Fibroblast of peridontal ligament (primary cell): ENCODE measurements at regions not wholly inside any gene's neighbourhood (a gene's known extent, or its start where the extent isn't known, plus 50 kb on each side); places are given as distances from the start of the nearest gene placed in this dataset.
"Not testable (repeated sequence)": the region's sequence is repeated elsewhere in the genome, so short reads cannot be mapped to it uniquely, and the experiment has no call there.

Experiments used
- DNase-seq: peaks from one replicate; pipeline ENCODE4 v3.0.0-alpha.2; 2010; ENCODE audit errors: extremely low read depth

DNA sequence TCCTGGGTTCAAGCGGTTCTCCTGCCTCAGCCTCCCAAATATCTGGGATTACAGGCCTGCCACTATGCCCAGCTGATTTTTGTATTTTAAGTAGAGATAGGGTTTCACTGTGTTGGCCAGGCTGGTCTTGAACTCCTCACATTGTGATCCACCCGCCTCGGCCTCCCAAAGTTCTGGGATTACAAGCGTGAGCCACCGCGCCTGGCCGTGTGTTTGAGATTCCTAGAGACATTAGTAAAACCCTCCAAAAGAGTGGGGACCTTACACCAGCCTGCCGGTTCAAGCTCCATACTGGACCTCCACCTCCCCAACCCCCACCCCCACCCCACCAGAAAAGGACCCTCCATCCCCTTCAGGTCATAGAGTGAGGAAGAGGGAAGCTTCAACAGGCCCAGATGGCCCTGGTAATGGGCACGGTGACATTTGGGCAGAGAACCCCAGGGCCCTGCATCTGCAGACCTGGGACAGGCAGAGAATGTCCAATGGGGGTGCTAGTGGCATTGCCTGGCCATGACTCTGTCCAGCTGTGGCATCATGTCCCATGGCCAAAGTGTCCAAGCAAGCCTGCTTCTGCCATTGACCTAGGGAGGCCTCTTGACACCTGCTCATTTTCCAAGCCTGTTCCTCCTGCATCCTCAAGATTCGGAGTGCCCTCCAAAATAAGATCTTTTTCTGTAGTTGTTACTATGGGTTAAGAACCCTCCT, 108.9 kb upstream of the KLF13 start:
- no peak for DNase-seq

DNA sequence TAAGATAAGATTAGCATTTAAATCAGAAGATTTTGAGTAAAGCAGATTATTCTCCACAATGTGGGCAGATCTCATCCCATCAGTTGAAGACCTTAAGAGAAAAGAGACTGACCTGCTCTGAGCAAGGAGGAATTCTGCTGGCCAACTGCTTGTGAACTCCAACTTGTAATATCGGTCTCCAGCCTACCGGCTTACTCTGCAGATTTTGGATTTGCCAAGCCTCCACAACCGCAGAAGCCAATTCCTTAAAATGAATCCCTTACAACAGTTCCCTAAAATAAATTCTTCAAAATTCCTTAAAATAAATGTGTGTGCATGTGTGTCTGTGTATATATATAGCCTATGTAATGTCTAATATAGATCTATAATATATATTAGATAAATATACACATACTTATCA, 107.4 kb upstream of the KLF13 start:
- no peak for DNase-seq

DNA sequence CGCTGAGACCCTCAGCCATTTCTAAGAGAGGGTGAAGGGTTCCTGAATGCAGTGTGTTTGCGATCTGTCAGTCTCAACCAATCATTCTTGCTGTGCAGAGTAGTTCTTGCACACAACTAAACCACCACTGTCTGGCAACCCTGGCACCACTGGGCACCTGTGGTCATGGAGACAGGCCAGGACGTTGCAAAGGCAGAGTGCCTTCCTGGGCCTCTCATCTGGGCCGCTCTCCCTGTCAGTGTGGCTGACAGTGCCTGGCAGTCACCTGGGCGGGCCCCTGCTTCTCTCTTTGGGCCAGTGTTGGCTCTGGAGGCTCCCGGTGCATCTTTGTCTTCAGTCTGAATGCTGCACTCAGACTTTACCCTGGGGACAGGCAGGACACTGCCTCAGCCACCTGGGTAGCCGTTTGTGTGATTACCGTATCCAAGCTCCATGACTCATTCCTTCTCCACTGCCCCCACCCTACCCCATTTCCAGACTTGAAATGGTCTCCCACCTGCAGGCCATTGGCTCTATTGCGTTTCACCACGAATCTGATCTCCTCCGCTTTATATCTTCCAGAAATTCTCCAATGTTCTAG, 104.6 kb upstream of the KLF13 start:
- no peak for DNase-seq

DNA sequence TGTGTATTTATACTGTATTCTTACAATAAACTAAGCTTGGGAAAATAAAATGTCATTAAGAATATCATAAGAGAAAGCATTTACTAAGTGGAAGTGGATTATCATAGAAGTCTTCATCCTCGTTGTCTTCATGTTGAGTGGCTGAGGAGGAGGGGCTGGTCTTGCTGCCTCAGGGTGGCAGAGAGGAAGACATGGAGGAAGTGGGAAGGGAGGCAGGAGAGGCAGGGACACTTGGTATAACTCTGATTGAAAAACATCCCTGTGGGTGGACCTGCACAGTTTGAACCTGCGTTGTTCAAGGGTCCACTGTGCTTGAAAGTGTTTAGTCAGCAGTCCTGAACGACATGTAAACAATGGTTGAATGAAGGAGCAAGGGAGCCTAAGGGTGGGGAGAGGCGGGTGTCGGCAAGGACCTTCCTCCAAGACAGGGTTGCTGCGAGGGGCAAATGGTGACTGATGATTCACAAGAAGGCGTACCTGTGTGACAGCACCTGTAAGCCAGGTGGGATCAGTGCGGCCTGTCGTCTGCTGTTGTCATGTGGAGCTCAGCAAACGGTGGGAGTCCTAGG, 103.8 kb upstream of the KLF13 start:
- DNase-seq = no peak

DNA sequence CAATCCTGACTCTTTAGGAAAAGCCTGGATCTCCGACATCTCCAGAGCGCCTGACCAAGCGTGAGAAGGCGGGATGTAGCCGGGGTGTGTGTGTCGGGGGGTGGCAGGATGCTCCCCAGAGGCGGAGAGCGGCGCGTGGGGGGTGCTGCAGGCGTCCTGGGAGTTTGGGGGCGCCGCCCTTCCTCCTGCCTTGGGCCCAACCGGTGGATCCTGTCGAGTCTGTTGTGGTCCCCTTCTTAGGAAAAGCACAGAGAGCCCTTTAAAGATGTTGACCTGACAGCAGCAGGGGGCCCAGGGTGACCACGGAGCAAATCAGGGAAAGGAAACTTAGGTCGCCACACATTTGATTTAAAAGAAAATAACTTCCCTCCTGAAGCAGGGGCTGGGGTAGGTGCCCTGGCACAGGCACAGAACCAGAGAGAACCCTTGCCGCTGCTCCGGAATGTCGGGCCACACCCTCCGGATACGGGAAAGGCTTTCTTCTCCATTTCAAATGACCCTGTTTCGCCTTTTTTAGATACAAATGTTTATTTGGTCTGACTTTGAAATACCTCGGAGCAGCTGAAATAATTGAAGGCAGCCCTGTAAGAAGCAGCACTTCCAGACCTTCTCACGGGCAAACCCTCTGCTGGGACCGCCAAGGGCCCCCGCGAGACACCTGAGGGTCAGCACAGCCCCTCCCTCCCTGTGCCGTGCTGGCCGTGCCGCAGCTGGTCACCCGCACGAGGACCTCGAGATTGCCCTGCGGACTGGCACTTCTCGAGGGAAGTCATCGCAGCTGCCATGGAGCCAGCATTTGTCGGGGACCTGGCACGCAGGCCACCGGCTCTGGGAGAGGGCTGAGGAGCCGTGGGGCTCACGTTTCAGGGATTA, 102.9 kb upstream of the KLF13 start:
- peak; percentile 7 for DNase-seq

DNA sequence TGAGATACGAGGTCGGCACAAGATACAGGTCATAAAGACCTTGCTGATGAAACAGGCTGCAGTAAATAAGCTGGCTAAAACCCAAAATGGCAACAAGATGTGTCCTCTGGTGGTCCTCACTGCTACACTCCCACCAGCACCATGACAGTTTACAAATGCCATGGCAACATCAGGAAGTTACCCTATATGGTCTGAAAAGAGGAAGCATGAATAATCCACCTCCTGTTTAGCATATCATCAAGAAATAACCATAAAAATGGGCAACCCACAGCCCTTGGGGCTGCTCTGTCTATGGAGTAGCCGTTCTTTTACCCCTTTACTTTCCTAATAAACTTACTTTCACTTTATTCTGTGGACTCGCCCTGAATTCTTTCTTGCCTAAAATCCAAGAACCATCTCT, 102.0 kb upstream of the KLF13 start:
- DNase-seq = not testable (repeated sequence)

DNA sequence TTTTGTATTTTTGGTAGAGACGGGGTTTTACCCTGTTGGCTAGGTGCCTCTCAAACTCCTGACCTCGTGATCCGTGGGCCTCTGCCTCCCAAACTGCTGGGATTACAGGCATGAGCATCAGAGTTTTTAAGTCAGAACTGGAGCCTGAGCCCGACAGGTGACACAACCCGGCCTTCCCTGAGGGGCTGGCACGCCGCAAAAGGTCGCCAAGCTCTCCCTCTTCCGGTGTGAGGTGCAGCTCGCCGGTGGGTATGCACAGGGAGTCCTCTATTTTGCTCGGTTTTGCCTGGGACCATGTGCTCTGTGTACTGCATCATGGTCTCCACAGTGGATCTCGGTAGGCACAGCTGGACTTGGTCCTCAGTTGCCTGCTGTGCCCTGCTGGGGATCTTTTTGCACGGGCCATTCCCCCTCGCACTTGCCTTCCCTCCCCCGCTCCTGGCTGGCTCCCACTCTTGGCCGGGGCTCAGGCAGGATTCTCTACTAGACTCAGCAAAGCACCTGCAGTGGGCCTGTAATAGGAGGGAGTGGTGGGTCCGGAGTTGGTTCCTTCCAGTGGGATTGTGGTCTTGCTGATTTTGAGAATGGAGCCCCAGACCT, 101.2 kb upstream of the KLF13 start:
- DNase-seq = no peak

DNA sequence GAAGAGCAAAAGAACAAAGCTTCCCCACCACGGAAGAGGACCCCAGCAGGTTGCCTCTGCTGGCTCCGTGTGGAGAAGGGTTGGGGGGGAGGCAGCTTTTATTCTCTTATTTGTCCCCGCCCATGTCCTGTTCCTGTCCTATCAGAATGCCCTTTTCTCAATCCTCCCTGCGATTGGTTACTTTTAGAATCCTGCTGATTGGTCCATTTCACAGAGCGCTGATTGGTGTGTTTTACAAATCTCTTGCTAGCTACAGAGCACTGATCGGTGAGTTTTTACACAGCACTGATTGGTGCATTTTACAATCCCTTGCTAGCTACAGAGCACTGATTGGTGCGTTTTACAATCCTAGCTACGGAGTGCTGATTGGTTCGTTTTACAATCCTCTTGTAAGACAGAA, 100.6 kb upstream of the KLF13 start:
- no peak for DNase-seq

DNA sequence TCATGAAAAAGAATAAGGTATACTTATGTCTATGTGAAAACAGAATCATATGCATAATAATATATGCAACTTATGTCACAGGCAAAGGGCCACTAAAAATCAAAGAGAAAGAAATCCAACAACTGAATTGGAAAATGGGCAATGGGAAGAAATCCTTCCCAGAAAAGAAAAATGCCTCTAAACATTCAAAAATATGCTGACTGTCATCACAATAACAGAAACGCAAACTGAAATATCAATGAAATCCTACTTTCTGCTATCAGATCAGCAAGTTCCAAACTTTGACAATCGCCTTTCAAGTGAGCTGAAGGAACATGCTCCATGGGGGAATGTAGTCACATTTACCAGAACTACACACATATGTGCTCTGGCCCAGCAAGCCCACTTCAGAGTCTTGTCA, 99.4 kb upstream of the KLF13 start:
- no peak for DNase-seq

DNA sequence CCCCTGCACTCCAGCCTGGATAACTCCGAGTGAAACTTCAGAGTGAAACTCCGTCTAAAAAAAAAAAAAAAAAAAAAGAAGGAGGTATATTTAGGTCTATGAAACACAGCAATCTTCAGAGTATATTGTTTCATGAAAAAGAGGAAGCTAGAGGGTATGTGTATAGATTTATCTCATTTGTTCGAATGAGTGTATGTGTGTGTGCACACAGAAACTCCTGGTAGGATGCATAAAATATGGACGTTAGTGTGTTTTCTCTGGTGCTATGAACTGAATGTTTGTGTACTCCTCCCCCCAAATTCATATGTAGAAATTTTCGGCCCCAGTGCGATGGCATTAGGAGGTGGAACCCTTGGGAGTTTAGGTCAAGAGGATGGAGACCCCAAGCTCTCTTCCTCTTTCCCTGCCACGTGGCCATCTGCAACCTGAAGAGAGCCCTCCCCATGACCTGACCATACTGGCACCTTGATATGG, 98.6 kb upstream of the KLF13 start:
- no peak for DNase-seq

DNA sequence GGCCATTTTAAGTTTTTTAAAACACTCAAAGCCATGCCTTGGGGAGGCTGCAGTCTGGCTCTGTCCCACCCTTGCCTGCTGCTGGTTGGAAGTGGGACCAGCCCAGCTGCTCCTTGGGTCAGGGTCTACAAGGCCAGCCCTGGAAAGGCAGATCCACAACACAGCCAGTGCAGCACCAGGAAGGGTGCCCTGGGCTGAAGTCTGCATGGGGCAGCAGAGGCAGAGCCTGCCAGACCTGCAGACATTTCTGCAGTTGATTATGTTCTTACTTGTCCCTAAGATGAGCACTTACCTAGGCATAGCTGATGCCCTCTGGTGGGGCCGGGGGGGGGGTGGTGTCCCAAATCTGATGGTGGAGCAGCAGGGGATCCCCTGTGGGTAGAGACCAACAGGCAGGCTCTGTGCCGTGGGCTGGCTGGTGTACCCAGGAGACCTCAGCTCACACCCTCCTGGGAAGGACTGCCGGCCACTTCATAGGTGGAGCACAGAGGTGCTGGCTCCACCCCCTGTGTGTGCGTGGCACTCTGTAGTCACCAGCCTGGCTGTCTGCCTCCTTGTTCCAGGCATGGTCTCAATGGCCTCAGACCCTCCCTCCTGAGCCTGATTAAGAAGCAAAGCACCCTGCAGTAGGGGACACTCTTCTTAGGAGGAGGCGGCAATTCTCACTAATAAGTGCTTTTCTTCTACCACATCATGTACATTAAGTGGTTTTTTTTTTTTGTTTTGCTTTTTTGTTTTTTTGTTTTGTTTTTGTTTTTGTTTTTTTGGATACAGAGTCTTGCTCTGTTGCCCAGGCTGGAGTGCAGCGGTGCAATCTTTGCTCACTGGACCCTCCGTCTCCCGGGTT, 97.4 kb upstream of the KLF13 start:
- no peak for DNase-seq

DNA sequence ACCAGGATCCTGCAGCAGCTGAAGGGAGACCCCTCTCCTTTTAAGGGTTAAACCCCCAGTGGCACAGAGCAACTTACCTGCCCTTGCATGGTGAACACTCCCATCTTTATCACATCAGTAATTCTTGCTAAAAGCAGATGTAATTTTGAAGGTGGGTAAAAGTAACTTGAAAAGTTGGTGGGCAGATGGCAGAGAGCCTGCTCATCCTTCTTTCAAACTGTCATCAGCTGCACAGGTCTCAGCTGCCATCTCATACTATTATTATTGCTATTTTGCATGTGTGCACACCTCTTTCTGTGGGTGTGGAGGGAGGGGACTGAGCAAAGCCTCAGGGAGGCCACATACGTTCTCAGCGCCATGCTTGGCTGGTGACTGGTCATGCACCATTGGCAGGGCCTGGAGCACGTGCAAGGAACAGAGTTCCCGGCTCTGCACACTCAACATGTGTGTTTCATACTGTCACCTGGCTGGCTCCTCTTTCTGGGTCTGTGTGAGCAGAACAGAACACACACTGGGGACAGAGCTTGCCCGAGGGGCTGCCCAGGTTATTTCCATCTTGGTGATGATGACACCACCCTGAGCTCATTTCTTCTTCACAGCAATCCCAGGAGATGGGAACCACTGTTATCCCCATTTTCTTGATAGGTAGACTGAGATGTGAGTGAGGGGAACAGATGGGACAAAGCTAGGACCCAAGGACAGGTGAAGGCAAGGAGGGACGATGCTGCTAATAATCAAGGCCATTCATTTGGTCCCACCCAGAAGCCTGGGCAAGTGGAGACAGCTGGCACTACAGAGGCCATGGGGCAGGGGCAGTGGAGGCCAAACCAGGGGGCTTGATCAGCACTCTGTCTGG, 95.8 kb upstream of the KLF13 start:
- DNase-seq = no peak

DNA sequence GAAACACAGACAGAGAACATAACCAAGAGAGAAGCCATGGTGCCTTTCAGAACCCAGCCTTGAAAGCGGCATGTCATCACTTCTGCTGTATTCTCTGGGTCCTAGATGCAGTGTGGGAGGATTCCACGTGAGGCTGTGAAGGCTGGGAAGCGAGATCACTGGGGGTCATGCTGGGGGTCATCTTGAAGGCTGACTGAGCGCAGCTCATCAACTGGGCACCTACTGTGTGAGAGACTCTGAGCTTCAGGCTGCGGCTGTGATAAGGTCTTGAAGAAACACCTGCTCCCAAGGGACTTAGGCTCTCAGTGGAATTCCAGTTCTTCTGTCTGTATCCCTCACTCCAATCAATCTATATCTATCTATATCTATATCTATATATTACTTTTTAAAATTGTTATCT, 91.8 kb upstream of the KLF13 start:
- DNase-seq = no peak

DNA sequence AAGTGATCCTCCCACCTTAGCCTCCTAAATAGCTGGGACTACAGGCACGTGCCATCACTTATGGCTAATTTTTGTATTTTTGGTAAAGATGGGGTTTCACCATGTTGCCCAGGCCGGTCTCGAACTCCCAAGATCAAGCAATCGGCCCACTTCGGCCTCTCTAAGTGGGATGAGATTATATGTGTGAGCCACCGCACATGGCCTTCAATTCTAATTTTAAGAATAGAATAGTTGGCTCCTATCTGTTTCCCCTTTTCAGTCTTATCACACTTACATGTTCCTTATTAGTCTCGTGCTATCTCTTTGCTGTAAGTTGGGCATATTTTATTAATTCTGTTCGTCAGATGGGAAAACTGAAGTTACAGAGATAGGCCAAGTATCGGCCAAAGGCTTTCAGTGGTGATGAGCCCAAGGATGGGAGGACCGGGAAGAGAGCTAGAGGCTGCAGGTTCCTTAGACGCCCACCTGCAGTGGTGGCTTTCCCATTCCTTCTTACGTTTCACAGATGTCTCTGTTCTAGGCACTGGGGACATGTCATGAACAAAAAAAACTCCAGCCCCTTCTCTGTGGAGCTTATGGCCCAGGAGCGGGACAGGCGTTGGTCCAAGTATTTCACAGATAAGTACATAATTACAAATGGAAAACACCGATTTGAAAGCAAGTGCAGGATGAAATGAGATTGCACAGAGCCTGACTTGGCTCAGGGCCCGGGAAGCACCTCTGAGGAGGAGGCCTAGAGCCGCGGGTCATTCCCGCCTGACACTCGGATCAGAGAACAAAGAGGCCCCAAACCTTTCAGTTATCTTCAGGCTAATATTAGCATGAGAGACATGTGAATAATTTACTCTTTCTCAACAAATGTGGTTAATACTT, 91.1 kb upstream of the KLF13 start:
- DNase-seq = no peak

DNA sequence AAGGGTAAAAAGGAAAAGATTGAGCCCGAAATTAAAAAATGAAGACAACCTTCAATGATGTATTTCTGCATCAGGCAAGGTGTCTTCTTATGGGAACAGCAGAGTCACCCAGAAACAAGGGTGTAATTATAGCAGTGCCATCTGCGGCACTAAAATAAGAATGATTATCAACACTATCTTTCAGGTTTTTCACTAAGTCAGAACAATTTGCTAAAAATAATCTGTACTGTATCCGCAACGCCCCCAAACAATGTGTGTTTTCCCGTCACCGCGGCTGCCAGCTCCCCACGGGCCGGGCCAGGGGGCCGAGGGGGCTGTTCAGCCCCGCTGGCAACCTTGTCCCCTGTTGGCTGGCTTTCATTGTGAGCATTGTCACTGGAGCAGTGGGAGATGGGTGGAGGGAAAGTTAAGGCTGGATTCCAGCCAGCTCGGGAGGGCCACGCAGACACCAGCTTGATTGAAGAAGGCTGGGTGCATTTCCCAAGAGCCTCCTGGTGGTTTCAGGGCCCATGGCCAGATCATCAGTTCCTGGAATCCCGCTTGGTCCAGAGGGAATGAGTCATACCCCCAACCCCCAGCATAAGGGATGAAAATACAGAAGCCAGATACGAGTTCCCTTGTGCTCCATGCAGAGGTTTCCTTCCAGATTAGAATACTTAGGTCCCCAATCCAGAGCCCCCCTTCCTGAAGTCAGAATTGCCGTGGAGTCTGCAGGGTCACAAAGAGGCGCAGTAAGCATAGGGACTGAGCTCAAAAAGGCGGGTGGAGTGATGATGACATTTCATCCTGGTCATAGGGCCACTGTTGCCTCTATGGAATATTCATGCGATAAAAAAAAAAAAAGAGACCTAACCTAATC, 90.2 kb upstream of the KLF13 start:
- peak; percentile 97 for DNase-seq

DNA sequence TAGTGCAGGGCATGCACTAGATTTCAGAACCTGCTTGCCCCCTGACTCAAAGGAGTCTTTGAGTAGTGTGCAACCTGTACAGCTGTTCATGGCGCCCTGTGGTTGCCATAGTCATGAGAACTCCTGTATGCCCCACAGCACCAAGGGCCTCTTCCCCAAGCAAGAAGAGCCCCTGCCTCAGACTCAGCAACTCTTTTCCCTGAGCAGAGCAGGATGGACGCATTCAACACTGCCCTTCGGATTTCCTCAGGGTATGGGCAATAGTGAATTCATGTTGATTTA, 89.7 kb upstream of the KLF13 start:
- no peak for DNase-seq

DNA sequence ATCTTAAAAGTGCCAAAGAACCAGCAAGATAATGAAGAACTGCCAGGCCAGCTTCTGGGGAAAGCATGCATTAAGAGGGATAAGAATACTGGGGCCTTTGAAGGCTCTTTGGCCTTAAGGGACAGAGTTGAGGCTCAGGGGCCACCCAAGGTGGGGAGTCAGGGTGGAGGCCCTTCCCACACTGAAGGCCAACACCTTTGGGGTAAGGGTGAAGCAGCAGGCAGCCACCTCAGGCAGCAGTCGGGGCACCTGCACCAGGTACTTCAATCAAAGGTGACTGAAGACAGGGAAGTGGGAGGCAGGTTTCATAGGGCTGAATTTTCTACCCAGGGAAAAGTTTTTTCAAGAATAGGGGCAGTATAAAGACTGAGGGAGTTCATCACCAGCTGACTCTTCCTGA, 87.7 kb upstream of the KLF13 start:
- no peak for DNase-seq

DNA sequence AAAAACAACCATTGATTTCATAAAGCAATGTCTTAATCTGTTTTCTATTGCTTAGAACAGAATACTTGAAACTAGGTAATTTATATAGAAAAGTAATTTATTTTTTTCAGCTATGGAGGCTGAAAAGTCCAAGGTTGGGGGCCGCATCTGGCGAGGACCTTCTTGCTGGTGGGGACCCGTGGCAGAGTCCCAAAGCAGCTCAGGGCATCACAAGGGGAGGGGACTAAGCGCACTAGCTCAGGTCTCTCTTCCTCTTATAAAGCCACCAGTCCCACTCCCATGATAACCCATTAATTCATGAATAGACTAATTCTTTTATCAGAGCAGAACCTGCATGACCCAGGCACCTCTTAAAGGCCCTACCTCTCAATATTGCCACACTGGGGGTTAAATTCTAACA, 87.2 kb upstream of the KLF13 start:
- no peak for DNase-seq
